AG10803 (cell line): ENCODE measurements at regions not wholly inside any gene's neighbourhood (a gene's known extent, or its start where the extent isn't known, plus 50 kb on each side); places are given as distances from the start of the nearest gene placed in this dataset.
A peak's percentile ranks its signal among the peaks of the same experiment; 100 is the strongest.

Experiments
- DNase-seq: peaks from one replicate; pipeline ENCODE4 v3.0.0; 2010; ENCODE audit warnings: low read depth
- H3K4me3 ChIP-seq: 2 replicates; pipeline ENCODE4 v1.5.1; 2011; ENCODE audit warnings: mild to moderate bottlenecking, low read length, control low read depth
- TF ChIP-seq, protein P1 (sequence below): conservative IDR thresholded peaks from 2 replicates; pipeline ENCODE4 v1.5.1; 2011; ENCODE audit warnings: mild to moderate bottlenecking, low read length, control low read depth, inconsistent platforms

DNA sequence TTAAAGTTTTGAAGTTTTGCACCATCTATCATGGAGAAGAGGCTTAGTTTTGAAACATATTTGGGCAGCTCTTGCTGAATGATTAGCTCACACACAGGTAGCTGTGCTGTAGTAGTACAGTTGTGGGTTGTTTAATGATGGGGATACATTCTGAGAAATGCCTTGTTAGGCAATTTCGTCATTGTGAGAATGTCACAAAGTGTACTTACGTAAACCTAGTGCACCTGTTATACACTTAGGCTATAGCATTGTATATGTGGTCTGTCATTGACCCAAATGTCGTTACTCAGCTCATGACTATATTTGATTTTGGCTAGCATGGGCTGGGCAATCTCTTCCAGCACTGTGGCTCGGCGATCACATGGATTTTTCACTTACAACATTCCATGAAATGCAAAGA lies 247.2 kb upstream of the IGFBP3 start:
- H3K4me3 ChIP-seq: no peak overlapping the region
- no peak for DNase-seq
- TF ChIP-seq, protein P1, sequence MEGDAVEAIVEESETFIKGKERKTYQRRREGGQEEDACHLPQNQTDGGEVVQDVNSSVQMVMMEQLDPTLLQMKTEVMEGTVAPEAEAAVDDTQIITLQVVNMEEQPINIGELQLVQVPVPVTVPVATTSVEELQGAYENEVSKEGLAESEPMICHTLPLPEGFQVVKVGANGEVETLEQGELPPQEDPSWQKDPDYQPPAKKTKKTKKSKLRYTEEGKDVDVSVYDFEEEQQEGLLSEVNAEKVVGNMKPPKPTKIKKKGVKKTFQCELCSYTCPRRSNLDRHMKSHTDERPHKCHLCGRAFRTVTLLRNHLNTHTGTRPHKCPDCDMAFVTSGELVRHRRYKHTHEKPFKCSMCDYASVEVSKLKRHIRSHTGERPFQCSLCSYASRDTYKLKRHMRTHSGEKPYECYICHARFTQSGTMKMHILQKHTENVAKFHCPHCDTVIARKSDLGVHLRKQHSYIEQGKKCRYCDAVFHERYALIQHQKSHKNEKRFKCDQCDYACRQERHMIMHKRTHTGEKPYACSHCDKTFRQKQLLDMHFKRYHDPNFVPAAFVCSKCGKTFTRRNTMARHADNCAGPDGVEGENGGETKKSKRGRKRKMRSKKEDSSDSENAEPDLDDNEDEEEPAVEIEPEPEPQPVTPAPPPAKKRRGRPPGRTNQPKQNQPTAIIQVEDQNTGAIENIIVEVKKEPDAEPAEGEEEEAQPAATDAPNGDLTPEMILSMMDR: no peak

DNA sequence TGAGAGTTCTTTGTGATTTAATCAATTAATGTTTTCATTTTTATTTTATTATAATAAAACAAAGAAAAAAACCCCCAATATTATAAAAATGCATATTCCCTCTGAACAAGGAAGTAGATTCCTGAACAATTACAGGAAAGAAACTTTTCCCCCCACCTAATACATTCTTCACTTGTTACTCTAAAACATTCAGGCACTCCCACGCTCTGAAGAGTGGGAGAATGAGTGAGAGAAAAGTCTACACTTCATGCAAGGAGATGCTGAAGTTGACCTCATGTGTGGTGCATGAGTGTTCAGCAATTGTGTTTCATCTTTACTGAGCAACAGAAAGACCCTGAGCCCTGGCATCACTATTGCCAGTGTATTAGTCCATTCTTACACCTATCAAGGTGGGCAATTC lies 244.2 kb upstream of the IGFBP3 start:
- TF ChIP-seq, protein P1: no peak
- peak; percentile 71 for DNase-seq

DNA sequence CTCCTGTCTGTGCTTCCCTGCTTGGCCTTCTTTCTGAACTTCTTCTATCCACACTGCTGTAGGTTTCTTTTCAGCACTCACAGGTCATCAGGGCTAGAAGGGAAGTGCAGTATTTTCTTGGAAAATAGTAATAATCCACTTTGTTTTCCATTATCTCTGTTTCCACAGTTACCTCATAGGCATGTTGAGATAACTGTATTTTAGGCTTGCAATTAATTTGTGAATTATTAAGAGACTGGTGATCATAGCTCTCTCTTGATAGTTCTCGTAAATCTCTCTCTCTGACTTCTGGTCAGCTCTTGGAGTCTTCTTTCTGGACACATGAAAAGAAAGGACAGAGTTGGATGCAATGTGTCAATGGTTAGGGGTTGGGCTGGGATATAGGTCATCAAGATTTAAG lies 243.6 kb upstream of the IGFBP3 start:
- no peak for DNase-seq
- no peak overlapping the region for H3K4me3 ChIP-seq
- TF ChIP-seq, protein P1: no peak

More for the DNA sequence above, 244.2 kb upstream of the IGFBP3 start:
- H3K4me3 ChIP-seq: no peak overlapping the region

DNA sequence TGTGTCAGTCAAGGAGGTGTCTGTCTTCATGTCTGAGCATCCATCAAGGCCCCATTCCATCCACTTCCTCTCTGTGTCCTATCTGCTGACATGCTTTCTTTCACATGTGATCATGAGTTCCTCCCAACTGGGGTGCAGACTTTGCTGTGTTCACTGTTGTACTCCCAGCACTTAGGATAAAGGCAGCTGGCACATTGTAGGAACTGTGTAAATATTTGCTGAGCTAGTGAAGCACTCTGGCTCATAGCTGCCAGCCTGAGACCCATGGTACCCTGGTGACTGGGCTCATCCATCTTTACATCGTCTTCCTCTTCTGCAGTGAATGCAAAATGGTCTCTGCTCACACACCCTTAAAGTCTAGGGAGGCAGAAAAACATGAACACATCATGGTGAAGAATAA lies 242.2 kb upstream of the IGFBP3 start:
- DNase-seq: no peak
- TF ChIP-seq, protein P1: no peak
- no peak overlapping the region for H3K4me3 ChIP-seq

DNA sequence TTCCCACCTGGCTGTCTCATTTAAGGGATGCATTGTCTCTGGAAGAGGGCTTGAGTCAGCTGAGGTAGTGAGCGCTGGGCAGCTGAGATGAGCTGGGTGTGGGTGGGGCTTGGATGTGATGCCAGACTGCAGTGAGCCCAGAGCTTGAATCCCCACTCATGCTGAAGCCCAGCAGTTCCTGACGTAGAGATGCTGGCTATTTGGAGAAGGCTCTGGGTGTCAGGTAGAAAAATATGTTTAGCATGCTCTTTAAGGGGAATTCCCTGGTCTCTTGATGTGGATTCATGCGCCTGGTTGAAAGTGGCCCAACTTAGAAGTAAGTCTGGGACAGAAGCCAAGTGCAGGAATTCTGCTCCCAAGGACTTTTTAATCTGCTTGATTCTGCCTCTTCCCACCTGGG lies 241.5 kb upstream of the IGFBP3 start:
- TF ChIP-seq, protein P1: no peak
- H3K4me3 ChIP-seq: no peak overlapping the region
- no peak for DNase-seq

DNA sequence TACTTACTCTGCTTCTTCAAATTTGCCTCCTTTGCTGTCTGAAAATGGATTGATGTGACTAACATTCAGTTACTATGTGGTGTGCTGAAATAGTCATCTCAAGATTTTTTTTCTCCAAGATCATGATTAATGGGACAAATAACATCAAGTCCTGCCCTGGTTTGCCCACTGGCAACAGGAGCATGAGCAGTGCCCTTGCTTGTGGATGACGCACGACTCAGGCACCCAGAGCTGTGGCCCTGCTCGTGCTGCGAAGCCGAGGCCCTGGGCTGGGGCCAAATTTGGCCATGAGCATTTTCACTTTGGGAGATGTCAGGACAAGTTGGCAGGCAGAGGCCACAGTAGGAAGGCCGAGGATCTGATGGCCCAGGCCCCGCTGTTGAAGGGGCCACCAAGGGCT lies 239.8 kb upstream of the IGFBP3 start:
- H3K4me3 ChIP-seq: no peak overlapping the region
- DNase-seq: no peak
- TF ChIP-seq, protein P1: no peak

DNA sequence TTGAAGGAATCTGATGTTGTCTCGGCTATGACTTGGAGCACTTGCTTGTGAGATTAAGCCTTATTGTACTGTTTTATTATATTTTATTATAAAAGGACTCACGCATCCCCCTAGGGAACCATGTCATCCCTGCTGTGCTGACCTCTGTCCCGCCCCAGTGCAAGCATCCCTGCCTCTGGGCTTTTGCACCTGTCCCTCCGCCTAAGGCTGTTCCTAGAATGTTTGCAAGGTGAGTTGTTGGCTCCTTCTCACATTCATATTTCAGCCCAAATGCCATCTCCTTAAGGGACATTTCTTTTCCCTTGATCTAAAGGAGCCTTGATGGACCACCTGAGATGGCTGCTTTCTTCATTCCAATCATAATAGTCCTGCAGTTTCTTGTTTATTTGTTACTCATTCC lies 236.9 kb upstream of the IGFBP3 start:
- DNase-seq: no peak
- H3K4me3 ChIP-seq: no peak overlapping the region
- TF ChIP-seq, protein P1: no peak
